ENCODE measurements at regions not wholly inside any gene's neighbourhood (a gene's known extent, or its start where the extent isn't known, plus 50 kb on each side); places are given as distances from the start of the nearest gene placed in this dataset.

GRCh38 chr11:103661991-103662390 lies 374.4 kb upstream of the DDI1 start:
- no peak for DNase-seq (ENCODE audit: low read depth, low spot score)

GRCh38 chr11:103662880-103663279 lies 373.6 kb upstream of the DDI1 start:
- DNase-seq (ENCODE audit: low read depth, low spot score): no peak

- DNase-seq (ENCODE audit: low read depth, low spot score): no peak
Observed at GRCh38 chr11:103668859-103669258, 367.6 kb upstream of the DDI1 start.

GRCh38 chr11:103671143-103671651 lies 365.2 kb upstream of the DDI1 start:
- DNase-seq (ENCODE audit: low read depth, low spot score): no peak

- no peak for DNase-seq (ENCODE audit: low read depth, low spot score)
Observed at GRCh38 chr11:103673773-103674172, 362.7 kb upstream of the DDI1 start.

GRCh38 chr11:103676413-103676812 lies 360.0 kb upstream of the DDI1 start:
- DNase-seq (ENCODE audit: low read depth, low spot score): no peak

GRCh38 chr11:103680826-103681225 lies 355.6 kb upstream of the DDI1 start:
- DNase-seq (ENCODE audit: low read depth, low spot score): no peak

- no peak for DNase-seq (ENCODE audit: low read depth, low spot score)
Observed at GRCh38 chr11:103681855-103682254, 354.6 kb upstream of the DDI1 start.

GRCh38 chr11:103682318-103683184 lies 353.9 kb upstream of the DDI1 start:
- peak; percentile 44 for DNase-seq (ENCODE audit: low read depth, low spot score)

- DNase-seq (ENCODE audit: low read depth, low spot score): no peak
Observed at GRCh38 chr11:103683576-103683975, 352.9 kb upstream of the DDI1 start.

- no peak for DNase-seq (ENCODE audit: low read depth, low spot score)
Observed at GRCh38 chr11:103688924-103689323, 347.5 kb upstream of the DDI1 start.

- DNase-seq (ENCODE audit: low read depth, low spot score): no peak
Observed at GRCh38 chr11:103690356-103690755, 346.1 kb upstream of the DDI1 start.

GRCh38 chr11:103696123-103696522 lies 340.3 kb upstream of the DDI1 start:
- no peak for DNase-seq (ENCODE audit: low read depth, low spot score)

GRCh38 chr11:103699216-103699615 lies 337.2 kb upstream of the DDI1 start:
- no peak for DNase-seq (ENCODE audit: low read depth, low spot score)

- no peak for DNase-seq (ENCODE audit: low read depth, low spot score)
Observed at GRCh38 chr11:103699656-103700055, 336.8 kb upstream of the DDI1 start.

- no peak for DNase-seq (ENCODE audit: low read depth, low spot score)
Observed at GRCh38 chr11:103700622-103701021, 335.8 kb upstream of the DDI1 start.

- no peak for DNase-seq (ENCODE audit: low read depth, low spot score)
Observed at GRCh38 chr11:103703437-103703836, 333.0 kb upstream of the DDI1 start.

- no peak for DNase-seq (ENCODE audit: low read depth, low spot score)
Observed at GRCh38 chr11:103703954-103704353, 332.5 kb upstream of the DDI1 start.

- no peak for DNase-seq (ENCODE audit: low read depth, low spot score)
Observed at GRCh38 chr11:103705642-103706041, 330.8 kb upstream of the DDI1 start.

- DNase-seq (ENCODE audit: low read depth, low spot score): no peak
Observed at GRCh38 chr11:103709371-103709770, 327.1 kb upstream of the DDI1 start.

GRCh38 chr11:103714246-103714645 lies 322.2 kb upstream of the DDI1 start:
- no peak for DNase-seq (ENCODE audit: low read depth, low spot score)

GRCh38 chr11:103716363-103716762 lies 320.1 kb upstream of the DDI1 start:
- DNase-seq (ENCODE audit: low read depth, low spot score): no peak

GRCh38 chr11:103727262-103727661 lies 309.2 kb upstream of the DDI1 start:
- DNase-seq (ENCODE audit: low read depth, low spot score): no peak

Data from smooth muscle cell of the brain vasculature (primary cell).